ENCODE measurements at regions not wholly inside any gene's neighbourhood (a gene's known extent, or its start where the extent isn't known, plus 50 kb on each side); places are given as distances from the start of the nearest gene placed in this dataset.
"Not testable (repeated sequence)": the region's sequence is repeated elsewhere in the genome, so short reads cannot be mapped to it uniquely, and the experiment has no call there.

- DNase-seq, result no peak
These were observed 162.6 kb downstream of the MTERF1 start for GRCh38 chr7:91717681-91718470.

GRCh38 chr7:91719008-91719407, 161.5 kb downstream of the MTERF1 start:
- DNase-seq, result no peak

- DNase-seq, result no peak
These were observed 160.1 kb downstream of the MTERF1 start for GRCh38 chr7:91720260-91720937.

- DNase-seq, result no peak
These were observed 157.7 kb downstream of the MTERF1 start for GRCh38 chr7:91722831-91723230.

GRCh38 chr7:91729046-91729445, 151.5 kb downstream of the MTERF1 start:
- DNase-seq, result not testable (repeated sequence)

- no peak for DNase-seq
These were observed 148.5 kb downstream of the MTERF1 start for GRCh38 chr7:91731976-91732375.

- no peak for DNase-seq
These were observed 131.1 kb downstream of the MTERF1 start for GRCh38 chr7:91749418-91749817.

GRCh38 chr7:91750091-91750490, 130.4 kb downstream of the MTERF1 start:
- DNase-seq, result no peak

- no peak for DNase-seq
These were observed 128.4 kb downstream of the MTERF1 start for GRCh38 chr7:91752102-91752501.

- DNase-seq, result not testable (repeated sequence)
These were observed 126.2 kb downstream of the MTERF1 start for GRCh38 chr7:91754280-91754679.

- not testable (repeated sequence) for DNase-seq
These were observed 125.4 kb downstream of the MTERF1 start for GRCh38 chr7:91755121-91755520.

GRCh38 chr7:91759205-91759863, 121.2 kb downstream of the MTERF1 start:
- DNase-seq, result no peak

GRCh38 chr7:91767820-91768219, 112.7 kb downstream of the MTERF1 start:
- DNase-seq, result no peak

- no peak for DNase-seq
These were observed 109.1 kb downstream of the MTERF1 start for GRCh38 chr7:91771394-91771793.

GRCh38 chr7:91771921-91772815, 108.3 kb downstream of the MTERF1 start:
- no peak for DNase-seq

GRCh38 chr7:91776171-91776570, 104.3 kb downstream of the MTERF1 start:
- no peak for DNase-seq

GRCh38 chr7:91777522-91777921, 103.0 kb downstream of the MTERF1 start:
- no peak for DNase-seq

GRCh38 chr7:91778416-91778815, 102.1 kb downstream of the MTERF1 start:
- no peak for DNase-seq

- DNase-seq, result no peak
These were observed 100.0 kb downstream of the MTERF1 start for GRCh38 chr7:91780521-91780920.

- DNase-seq, result peak; percentile 7
These were observed 96.0 kb downstream of the MTERF1 start for GRCh38 chr7:91784469-91784868.

- DNase-seq, result no peak
These were observed 92.6 kb downstream of the MTERF1 start for GRCh38 chr7:91787931-91788330.

GRCh38 chr7:91789086-91789485, 91.4 kb downstream of the MTERF1 start:
- DNase-seq, result no peak

GRCh38 chr7:91789558-91789957, 90.9 kb downstream of the MTERF1 start:
- DNase-seq, result no peak

Measured in activated CD4-positive, alpha-beta T cell treated with anti-CD3 and anti-CD28 coated beads, Interleukin-2, Interleukin-6, amounts not matched to agents 100 ng/mL and 50 ng/mL, durations not matched to agents 16 hours and 8 hours (primary cell).